HG02678 (cell line): ENCODE measurements at regions not wholly inside any gene's neighbourhood (a gene's known extent, or its start where the extent isn't known, plus 50 kb on each side); places are given as distances from the start of the nearest gene placed in this dataset.

Source experiments
- ATAC-seq: cut with Tn5 transposase; IDR thresholded peaks from one replicate; pipeline ENCODE4 v1.9.1; 2021; ENCODE audit warnings: mild to moderate bottlenecking, moderate library complexity; ENCODE audit not compliant: unreplicated experiment

GRCh38 chr5:52388349-52388748, 399.4 kb upstream of the ITGA1 start:
- ATAC-seq, result no peak

- no peak for ATAC-seq
Measured at GRCh38 chr5:52392321-52392720, 395.4 kb upstream of the ITGA1 start.

DNA sequence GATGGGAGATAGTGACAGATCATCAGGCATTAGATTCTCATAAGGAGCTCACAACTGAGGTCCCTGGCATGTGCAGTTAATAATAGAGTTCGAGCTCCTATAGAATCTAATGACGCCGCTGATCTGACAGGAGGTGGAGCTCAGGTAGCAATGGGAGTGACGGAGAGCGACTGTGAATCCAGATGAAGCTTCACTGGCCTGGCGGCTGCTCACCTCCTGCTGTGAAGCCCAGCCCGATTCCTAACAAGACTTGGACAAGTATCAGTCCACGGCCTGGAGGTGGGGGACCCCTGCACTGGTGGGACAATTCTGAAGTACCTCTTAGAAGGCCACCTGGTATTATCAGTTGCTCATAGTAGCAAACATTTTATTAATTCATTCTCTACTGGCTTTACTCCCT, 377.9 kb upstream of the ITGA1 start:
- ATAC-seq, result no peak

DNA sequence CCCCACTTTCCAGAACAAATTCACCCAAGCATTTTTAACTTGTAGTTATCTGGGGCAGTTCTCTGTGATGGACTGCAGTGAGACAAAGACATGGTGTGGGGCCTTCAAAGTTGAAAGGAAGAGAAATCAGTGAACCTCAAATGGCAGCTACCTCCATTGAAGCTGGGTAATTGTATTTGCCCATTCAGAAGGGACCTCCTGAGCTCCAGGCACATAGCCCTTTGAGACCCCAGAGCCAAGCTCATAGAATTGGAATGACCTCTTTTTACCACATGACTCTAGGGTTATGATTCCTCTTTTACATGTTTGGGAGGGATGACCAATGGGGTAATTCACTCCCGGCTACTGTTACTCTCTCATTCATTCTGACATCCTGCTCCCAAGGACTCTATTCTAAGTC, 368.4 kb upstream of the ITGA1 start:
- ATAC-seq, result no peak

DNA sequence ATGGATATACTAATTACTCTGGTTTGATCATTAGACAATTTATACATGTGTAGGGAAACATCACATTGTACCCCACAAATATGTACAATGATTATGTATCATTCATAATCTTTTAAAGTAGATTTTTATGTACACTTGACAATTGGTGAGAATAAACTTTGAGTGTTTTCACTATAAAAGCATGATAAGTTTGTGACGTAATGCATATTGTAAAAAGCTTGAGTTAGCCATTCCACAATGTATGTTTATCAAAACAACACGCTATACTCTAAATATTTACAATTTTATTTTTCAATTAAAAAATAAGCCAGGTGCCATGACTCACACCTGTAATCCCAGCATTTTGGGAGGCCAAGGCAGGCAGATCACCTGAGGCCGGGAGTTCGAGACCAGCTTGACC, 360.1 kb upstream of the ITGA1 start:
- no peak for ATAC-seq

GRCh38 chr5:52428977-52429489, 358.7 kb upstream of the ITGA1 start:
- ATAC-seq, result no peak

- no peak for ATAC-seq
Measured at GRCh38 chr5:52441768-52442167, 345.9 kb upstream of the ITGA1 start.

GRCh38 chr5:52443187-52443586, 344.5 kb upstream of the ITGA1 start:
- ATAC-seq, result no peak

DNA sequence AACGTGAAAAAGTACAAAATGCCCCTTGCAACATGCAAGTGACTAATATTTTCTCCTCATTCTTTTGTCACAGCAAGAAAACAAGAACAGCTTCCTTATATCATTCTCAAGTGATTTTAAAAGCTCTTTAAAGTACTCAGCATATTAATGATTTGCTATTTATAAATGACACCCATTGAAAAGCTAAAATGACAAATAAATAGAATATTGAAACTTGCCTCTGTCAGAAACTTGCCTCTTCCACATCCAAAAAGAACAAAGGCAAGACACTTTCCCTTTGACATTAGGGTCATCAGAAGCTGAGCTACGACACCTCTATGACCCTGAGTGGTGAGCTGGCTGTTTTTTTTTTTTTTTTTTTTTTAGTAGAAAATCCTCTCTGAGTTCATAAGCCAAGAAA, 339.6 kb upstream of the ITGA1 start:
- no peak for ATAC-seq

DNA sequence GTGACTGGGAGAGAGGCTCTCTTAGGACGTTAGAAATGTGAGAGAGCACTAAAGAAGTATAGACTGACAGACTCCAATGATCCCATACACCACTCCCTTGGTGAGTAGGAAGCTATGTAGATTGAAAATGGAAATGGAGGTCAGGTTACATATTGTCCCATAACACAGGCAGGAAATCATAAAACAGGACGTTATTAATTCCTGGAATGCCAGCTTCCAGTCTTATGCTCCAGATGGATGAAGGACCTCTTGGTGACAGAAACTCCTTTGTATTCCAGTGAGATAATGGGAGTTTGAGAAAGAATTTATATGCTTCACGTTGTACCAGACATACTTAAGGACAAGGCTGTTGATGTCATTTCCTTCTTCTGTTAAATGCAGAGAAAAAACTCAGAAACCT, 338.2 kb upstream of the ITGA1 start:
- ATAC-seq, result no peak

GRCh38 chr5:52452098-52452497, 335.6 kb upstream of the ITGA1 start:
- no peak for ATAC-seq

DNA sequence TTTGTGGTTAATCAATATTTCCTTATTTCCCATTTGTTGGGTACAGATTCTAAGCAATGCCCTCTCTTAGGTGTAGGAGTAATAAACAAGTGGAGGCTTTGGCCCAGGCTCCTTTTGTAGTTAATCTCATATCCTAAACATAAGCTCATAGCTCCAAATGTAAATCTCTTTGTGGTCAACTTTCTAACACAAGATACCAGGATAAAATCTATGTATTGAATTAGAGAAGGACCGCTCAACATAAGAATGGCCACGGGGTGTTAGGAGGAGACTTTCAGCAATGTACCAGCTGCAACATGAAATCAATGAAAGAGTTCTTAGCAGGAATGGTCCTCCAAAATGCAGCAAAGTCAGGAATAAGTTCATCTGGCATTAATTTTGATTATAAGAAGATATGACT, 334.5 kb upstream of the ITGA1 start:
- ATAC-seq, result no peak

DNA sequence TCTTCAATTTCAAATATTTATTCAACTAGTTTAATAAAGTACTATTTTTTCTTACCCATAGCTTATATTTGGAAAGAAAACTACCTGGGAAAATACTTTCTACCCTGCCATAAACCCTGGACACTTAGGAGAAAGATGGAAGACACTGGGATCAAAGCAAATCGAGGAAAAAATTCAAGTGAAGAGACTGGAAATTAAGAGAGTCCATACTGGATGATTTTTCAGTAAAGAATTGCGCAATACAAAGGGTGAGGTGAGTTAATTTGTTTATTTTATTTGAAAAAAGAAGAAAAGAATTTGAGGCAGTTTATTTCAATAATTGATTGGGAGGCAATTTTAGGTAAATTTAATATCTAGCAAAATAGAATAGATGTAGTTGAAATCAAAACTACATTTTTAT, 331.8 kb upstream of the ITGA1 start:
- no peak for ATAC-seq

DNA sequence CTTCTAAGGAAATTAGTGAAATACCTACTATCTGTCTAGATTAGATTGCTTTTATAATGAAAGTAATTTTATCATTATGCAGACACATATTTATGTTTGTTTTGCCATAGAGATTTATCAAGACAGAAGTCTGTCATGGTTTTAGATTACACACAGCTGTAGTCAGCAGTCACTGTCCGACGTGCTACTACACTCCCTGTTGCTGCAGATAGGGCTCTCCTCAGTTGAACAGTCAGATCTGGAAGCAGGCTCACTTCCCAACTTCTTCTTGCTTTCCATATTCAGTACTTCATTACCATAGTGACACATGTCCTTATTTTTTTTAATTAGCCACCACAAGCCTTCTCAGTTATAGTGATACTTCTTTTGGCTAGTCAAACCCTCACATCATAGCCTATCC, 329.9 kb upstream of the ITGA1 start:
- no peak for ATAC-seq

GRCh38 chr5:52466113-52466512, 321.6 kb upstream of the ITGA1 start:
- no peak for ATAC-seq

DNA sequence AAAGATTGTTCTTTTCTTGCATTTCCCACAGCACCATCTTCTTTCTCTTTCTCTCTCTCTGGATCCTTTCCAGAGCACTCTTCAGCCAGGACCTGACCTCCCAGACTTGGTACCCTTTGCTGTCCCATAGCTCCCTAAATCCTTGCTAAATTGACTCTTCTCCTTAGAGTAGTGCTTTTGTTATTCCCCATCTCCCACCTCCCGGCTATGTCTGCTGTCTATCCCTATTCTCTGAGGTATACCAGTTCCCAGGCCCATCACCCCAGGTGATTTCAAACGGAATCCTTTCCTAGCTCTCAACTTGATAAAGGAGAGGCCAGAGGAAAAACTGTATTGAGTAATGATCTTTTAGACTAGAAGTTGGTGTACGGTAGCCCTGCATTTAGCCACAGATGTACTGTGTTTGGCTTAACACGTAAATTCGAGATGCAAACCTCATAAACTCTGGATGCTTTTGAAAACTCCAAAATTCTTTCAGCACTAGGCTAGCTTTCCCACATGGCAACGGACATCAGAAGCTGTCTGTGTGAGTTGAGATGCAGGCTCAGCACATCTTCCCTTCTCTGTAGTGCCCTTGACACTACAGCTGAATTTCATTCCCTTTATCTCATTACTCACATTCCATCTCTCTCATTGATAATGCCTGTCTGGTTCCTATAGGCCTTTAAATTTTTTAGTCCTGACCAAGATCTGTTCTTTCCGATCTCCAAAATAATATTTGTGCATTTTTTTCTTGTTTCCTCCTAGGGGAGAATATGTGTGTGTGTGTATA, 320.8 kb upstream of the ITGA1 start:
- no peak for ATAC-seq

DNA sequence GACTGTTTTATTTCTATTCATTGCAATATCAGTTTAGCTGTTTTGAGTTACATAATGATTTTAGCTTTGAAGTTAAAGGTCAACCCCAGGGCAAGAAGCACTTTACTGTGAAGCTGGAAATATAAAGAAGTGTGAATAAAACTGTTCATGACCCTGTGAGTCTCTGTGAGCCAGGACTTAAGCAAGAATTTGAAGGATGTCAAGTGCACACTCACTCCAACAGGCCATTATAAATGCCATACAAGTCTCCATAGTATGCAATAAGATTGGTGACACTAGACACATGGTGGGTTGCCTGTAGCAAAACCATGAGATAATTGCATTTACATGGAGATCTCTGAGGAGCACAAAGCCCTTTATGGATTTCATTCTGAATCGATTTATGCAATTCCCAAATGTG, 318.7 kb upstream of the ITGA1 start:
- no peak for ATAC-seq

DNA sequence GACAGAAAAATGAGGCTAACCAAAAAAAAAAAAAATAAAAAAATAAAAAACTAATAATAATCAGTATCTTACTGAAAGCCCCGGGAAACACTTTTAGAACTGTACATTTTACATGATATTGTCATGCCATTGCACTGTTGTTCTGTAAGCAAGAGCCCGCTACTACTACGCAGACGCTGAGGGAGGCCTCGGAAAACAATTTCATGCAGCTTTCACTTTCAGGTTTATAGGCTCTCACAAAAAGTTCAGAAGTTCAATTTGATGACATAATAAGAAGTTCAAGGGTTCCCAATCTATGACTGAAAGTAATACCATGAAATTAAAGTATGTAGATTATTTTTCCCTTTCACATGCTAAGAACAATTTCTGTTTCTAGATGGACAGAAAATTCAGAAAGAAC, 318.3 kb upstream of the ITGA1 start:
- ATAC-seq, result peak; percentile 58

- ATAC-seq, result no peak
Measured at GRCh38 chr5:52469835-52470234, 317.9 kb upstream of the ITGA1 start.

GRCh38 chr5:52476346-52476745, 311.4 kb upstream of the ITGA1 start:
- ATAC-seq, result no peak

DNA sequence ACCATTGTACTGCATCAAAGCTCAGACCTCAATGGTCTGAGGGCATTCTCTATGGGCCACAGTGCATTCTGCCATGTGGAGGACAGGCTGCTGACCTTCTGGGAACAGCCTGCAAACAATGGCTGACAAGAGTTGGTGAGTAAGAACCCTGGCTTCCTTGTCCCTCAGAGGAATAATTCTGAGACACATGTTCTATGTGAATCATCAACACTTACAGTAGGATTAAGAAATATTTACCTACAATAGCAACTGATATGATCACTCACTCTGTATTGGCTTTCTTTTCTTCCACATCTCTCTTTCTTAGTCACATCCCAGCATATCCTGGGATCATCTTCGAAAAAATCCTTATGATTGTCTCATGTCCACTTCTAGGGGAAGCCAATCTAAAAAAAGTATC, 306.5 kb upstream of the ITGA1 start:
- no peak for ATAC-seq

GRCh38 chr5:52481851-52482250, 305.9 kb upstream of the ITGA1 start:
- no peak for ATAC-seq
